ENCODE measurements at regions not wholly inside any gene's neighbourhood (a gene's known extent, or its start where the extent isn't known, plus 50 kb on each side); places are given as distances from the start of the nearest gene placed in this dataset.

- no peak for TF ChIP-seq CTCF (IDR thresholded peaks at IDR 0.05)
- TF ChIP-seq POLR2AphosphoS5 (IDR thresholded peaks at IDR 0.05), result no peak
- TF ChIP-seq POLR2A (IDR thresholded peaks at IDR 0.05), result no peak
These were observed 646.7 kb upstream of the ZNF804A start for GRCh38 chr2:183951630-183952029.
